HG03135 (cell line): ENCODE measurements at regions not wholly inside any gene's neighbourhood (a gene's known extent, or its start where the extent isn't known, plus 50 kb on each side); places are given as distances from the start of the nearest gene placed in this dataset.
"Not testable (repeated sequence)": the region's sequence is repeated elsewhere in the genome, so short reads cannot be mapped to it uniquely, and the experiment has no call there.

Experiments used
- ATAC-seq: cut with Tn5 transposase; IDR thresholded peaks from one replicate; pipeline ENCODE4 v1.9.1; 2021; ENCODE audit warnings: mild to moderate bottlenecking, moderate library complexity; ENCODE audit not compliant: unreplicated experiment

GRCh38 chr10:34058845-34059614, 724.6 kb upstream of the NRP1 start:
- ATAC-seq, result no peak

- ATAC-seq, result not testable (repeated sequence)
These were observed 721.0 kb upstream of the NRP1 start for GRCh38 chr10:34055410-34055985.

- ATAC-seq, result no peak
These were observed 715.4 kb upstream of the NRP1 start for GRCh38 chr10:34049887-34050286.

GRCh38 chr10:34049469-34049868, 715.0 kb upstream of the NRP1 start:
- ATAC-seq, result no peak

- no peak for ATAC-seq
These were observed 712.9 kb upstream of the NRP1 start for GRCh38 chr10:34047389-34047788.

GRCh38 chr10:34046506-34047034, 712.1 kb upstream of the NRP1 start:
- no peak for ATAC-seq

GRCh38 chr10:34045571-34046190, 711.2 kb upstream of the NRP1 start:
- ATAC-seq, result no peak

- no peak for ATAC-seq
These were observed 707.4 kb upstream of the NRP1 start for GRCh38 chr10:34041871-34042270.

- no peak for ATAC-seq
These were observed 703.0 kb upstream of the NRP1 start for GRCh38 chr10:34037499-34037898.

- ATAC-seq, result not testable (repeated sequence)
These were observed 700.8 kb upstream of the NRP1 start for GRCh38 chr10:34035241-34035790.

- ATAC-seq, result no peak
These were observed 698.6 kb upstream of the NRP1 start for GRCh38 chr10:34033078-34033477.

GRCh38 chr10:34032564-34032963, 698.1 kb upstream of the NRP1 start:
- ATAC-seq, result no peak

GRCh38 chr10:34031400-34031799, 696.9 kb upstream of the NRP1 start:
- ATAC-seq, result no peak

- ATAC-seq, result no peak
These were observed 695.0 kb upstream of the NRP1 start for GRCh38 chr10:34029455-34029854.

- no peak for ATAC-seq
These were observed 694.5 kb upstream of the NRP1 start for GRCh38 chr10:34028936-34029335.

- no peak for ATAC-seq
These were observed 690.4 kb upstream of the NRP1 start for GRCh38 chr10:34024693-34025425.

GRCh38 chr10:34024282-34024681, 689.8 kb upstream of the NRP1 start:
- no peak for ATAC-seq

- ATAC-seq, result no peak
These were observed 687.7 kb upstream of the NRP1 start for GRCh38 chr10:34022195-34022594.

- no peak for ATAC-seq
These were observed 684.3 kb upstream of the NRP1 start for GRCh38 chr10:34018784-34019183.

GRCh38 chr10:34018129-34018528, 683.7 kb upstream of the NRP1 start:
- no peak for ATAC-seq

- no peak for ATAC-seq
These were observed 682.8 kb upstream of the NRP1 start for GRCh38 chr10:34017281-34017680.
